Loucy (cell line): ENCODE measurements at regions not wholly inside any gene's neighbourhood (a gene's known extent, or its start where the extent isn't known, plus 50 kb on each side); places are given as distances from the start of the nearest gene placed in this dataset.

Source experiments
- EZH2phosphoT487 ChIP-seq: fragments of 200-600 bp; IDR thresholded peaks from 2 replicates; pipeline ENCODE4 v1.6.1; 2018; ENCODE audit warnings: antibody characterized with exemption, mild to moderate bottlenecking, moderate library complexity, borderline replicate concordance
- TF ChIP-seq, protein P1 (sequence below): fragments of 200-600 bp; sonication (generic); conservative IDR thresholded peaks from 2 replicates; pipeline ENCODE4 v1.5.1; 2014; ENCODE audit warnings: mild to moderate bottlenecking, antibody characterized with exemption, low read length

DNA sequence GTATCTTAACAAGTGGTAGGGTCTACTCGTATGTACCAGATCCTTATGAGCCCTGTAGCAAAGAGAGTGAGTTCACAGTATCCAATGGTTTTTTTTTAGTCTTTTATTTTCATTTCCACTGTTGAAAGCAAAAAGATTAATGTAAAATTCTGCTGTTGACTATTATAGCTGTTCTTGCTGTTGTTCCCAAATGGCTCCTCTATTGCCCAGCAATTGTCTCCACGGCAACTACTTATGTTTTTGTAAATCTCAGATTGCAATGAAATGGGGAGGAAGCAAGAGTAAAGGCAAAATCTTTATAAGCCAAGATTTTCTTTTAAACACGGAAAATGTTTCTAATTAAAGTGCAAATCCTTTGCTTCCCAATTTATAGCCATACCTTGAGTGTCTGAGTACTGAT lies 406.1 kb downstream of the EPM2A start:
- TF ChIP-seq, protein P1, sequence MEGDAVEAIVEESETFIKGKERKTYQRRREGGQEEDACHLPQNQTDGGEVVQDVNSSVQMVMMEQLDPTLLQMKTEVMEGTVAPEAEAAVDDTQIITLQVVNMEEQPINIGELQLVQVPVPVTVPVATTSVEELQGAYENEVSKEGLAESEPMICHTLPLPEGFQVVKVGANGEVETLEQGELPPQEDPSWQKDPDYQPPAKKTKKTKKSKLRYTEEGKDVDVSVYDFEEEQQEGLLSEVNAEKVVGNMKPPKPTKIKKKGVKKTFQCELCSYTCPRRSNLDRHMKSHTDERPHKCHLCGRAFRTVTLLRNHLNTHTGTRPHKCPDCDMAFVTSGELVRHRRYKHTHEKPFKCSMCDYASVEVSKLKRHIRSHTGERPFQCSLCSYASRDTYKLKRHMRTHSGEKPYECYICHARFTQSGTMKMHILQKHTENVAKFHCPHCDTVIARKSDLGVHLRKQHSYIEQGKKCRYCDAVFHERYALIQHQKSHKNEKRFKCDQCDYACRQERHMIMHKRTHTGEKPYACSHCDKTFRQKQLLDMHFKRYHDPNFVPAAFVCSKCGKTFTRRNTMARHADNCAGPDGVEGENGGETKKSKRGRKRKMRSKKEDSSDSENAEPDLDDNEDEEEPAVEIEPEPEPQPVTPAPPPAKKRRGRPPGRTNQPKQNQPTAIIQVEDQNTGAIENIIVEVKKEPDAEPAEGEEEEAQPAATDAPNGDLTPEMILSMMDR: no peak
- TF ChIP-seq EZH2phosphoT487: no peak
